MM.1S (cell line): ENCODE measurements at regions not wholly inside any gene's neighbourhood (a gene's known extent, or its start where the extent isn't known, plus 50 kb on each side); places are given as distances from the start of the nearest gene placed in this dataset.

ENCODE experiments used
- DNase-seq: peaks from one replicate; pipeline ENCODE4 v3.0.0-alpha.2; 2015
- H2AFZ ChIP-seq: fragments of 300-600 bp; sonication (generic); 2 replicates; pipeline ENCODE4 v1.6.0; 2016; ENCODE audit warnings: antibody characterized with exemption, low read length
- H3F3A ChIP-seq: fragments of 300-600 bp; sonication (generic); 2 replicates; pipeline ENCODE4 v1.6.1; 2016; ENCODE audit warnings: mild to moderate bottlenecking, antibody characterized with exemption, low read length, moderate library complexity, mixed read lengths; ENCODE audit not compliant: insufficient read depth
- H3K27ac ChIP-seq: fragments of 300-600 bp; sonication (generic); 2 replicates; pipeline ENCODE4 v1.5.1; 2016; ENCODE audit warnings: mild to moderate bottlenecking, low read length
- H3K27me3 ChIP-seq: fragments of 300-600 bp; sonication (generic); replicated peaks from 2 replicates; pipeline ENCODE4 v1.6.0; 2016; ENCODE audit warnings: low read length; ENCODE audit not compliant: insufficient read depth
- H3K36me3 ChIP-seq: fragments of 300-600 bp; sonication (generic); replicated peaks from 2 replicates; pipeline ENCODE4 v1.6.1; 2016; ENCODE audit warnings: mild to moderate bottlenecking, low read length, mixed read lengths; ENCODE audit not compliant: insufficient read depth
- H3K4me1 ChIP-seq: fragments of 300-600 bp; sonication (generic); 2 replicates; pipeline ENCODE4 v1.6.1; 2016; ENCODE audit warnings: low read length, mixed read lengths
- H3K4me2 ChIP-seq: fragments of 300-600 bp; sonication (generic); 2 replicates; pipeline ENCODE4 v1.6.0; 2016; ENCODE audit warnings: low read depth, low read length
- H3K4me3 ChIP-seq: fragments of 300-600 bp; sonication (generic); 2 replicates; pipeline ENCODE4 v1.5.1; 2016; ENCODE audit warnings: low read length, mixed read lengths
- H3K79me2 ChIP-seq: fragments of 300-600 bp; sonication (generic); 2 replicates; pipeline ENCODE4 v1.6.1; 2016; ENCODE audit warnings: mixed run types, low read length, mixed read lengths
- H3K9ac ChIP-seq: fragments of 300-600 bp; sonication (generic); 2 replicates; pipeline ENCODE4 v1.6.1; 2016; ENCODE audit warnings: low read length, mixed read lengths
- H3K9me2 ChIP-seq: fragments of 300-600 bp; sonication (generic); replicated peaks from 2 replicates; pipeline ENCODE4 v1.6.1; 2016; ENCODE audit warnings: mild to moderate bottlenecking, low read length, mixed read lengths; ENCODE audit not compliant: insufficient read depth
- H3K9me3 ChIP-seq: fragments of 300-600 bp; sonication (generic); replicated peaks from 2 replicates; pipeline ENCODE4 v1.6.1; 2016; ENCODE audit warnings: mild to moderate bottlenecking, low read length, mixed read lengths; ENCODE audit not compliant: insufficient read depth
- H4K20me1 ChIP-seq: fragments of 300-600 bp; sonication (generic); 2 replicates; pipeline ENCODE4 v1.6.1; 2016; ENCODE audit warnings: mild to moderate bottlenecking, low read length, moderate library complexity, mixed read lengths; ENCODE audit not compliant: insufficient read depth
- EZH2 ChIP-seq: fragments of 300-600 bp; sonication (generic); optimal IDR thresholded peaks from 2 replicates; pipeline ENCODE3; 2017; ENCODE audit warnings: low read depth, mild to moderate bottlenecking, antibody characterized with exemption, low read length, mixed read lengths
- EZH2phosphoT487 ChIP-seq: fragments of 300-600 bp; sonication (generic); IDR thresholded peaks from 2 replicates; pipeline ENCODE4 v1.6.1; 2018; ENCODE audit warnings: antibody characterized with exemption, low read length
- TF ChIP-seq, protein P1 (sequence below): fragments of 300-600 bp; sonication (generic); IDR thresholded peaks from 2 replicates; pipeline ENCODE4 v1.5.1; 2016; ENCODE audit warnings: antibody characterized with exemption, low read length, mixed read lengths

- Histone ChIP-seq H3K79me2 (no peaks in the 10 kb centered on the region), H3K4me2 (no peak overlapping the region), H3K4me3 (no peak overlapping the region), H3K27me3 (peaks cover 72% of the 10 kb centered on the region), H3K4me1 (no peaks in the 10 kb centered on the region), H3K36me3 (no peaks in the 10 kb centered on the region), H3K27ac (no peak overlapping the region), H3K9me2 (no peaks in the 10 kb centered on the region), H3K9me3 (no peaks in the 10 kb centered on the region), H4K20me1 (peaks cover 4% of the 10 kb centered on the region; the same call in 1 of the 2 replicates), H3F3A (no peaks in the 10 kb centered on the region), H2AFZ (no peak overlapping the region), H3K9ac (no peak overlapping the region)
- TF ChIP-seq EZH2: no peak
- TF ChIP-seq EZH2phosphoT487: no peak
- TF ChIP-seq, protein P1, sequence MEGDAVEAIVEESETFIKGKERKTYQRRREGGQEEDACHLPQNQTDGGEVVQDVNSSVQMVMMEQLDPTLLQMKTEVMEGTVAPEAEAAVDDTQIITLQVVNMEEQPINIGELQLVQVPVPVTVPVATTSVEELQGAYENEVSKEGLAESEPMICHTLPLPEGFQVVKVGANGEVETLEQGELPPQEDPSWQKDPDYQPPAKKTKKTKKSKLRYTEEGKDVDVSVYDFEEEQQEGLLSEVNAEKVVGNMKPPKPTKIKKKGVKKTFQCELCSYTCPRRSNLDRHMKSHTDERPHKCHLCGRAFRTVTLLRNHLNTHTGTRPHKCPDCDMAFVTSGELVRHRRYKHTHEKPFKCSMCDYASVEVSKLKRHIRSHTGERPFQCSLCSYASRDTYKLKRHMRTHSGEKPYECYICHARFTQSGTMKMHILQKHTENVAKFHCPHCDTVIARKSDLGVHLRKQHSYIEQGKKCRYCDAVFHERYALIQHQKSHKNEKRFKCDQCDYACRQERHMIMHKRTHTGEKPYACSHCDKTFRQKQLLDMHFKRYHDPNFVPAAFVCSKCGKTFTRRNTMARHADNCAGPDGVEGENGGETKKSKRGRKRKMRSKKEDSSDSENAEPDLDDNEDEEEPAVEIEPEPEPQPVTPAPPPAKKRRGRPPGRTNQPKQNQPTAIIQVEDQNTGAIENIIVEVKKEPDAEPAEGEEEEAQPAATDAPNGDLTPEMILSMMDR: no peak
- no peak for DNase-seq
Measured at GRCh38 chr1:4557949-4558348, 96.5 kb upstream of the AJAP1 start.

DNA sequence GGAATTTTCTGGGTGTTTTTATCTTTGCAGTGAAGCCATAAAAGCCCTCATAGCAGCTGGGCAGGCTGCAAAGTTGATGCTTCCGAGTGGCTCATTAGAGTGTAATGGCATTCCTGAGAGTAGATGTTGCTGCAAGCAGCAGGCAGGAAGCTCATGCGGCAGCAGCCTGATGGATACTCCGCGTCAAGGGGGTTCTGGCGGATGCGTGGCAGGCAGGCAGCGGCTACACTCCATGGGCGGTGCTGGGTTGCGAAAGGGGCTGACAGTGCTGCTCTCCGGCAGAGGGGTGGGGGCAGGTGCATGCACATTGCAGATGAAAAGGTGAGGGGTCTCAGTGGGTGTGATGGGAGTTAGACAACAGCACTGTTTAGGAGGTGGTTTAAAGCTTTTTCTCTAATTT lies 93.2 kb upstream of the AJAP1 start:
- TF ChIP-seq EZH2phosphoT487 (no peak), EZH2 (no peak)
- TF ChIP-seq, protein P1: no peak
- Histone ChIP-seq H4K20me1 (peaks cover 4% of the 10 kb centered on the region; the same call in 1 of the 2 replicates), H3K4me2 (no peak overlapping the region), H3K36me3 (no peaks in the 10 kb centered on the region), H3K79me2 (no peaks in the 10 kb centered on the region), H3K27me3 (peaks cover 77% of the 10 kb centered on the region), H3K4me1 (no peaks in the 10 kb centered on the region), H3F3A (no peaks in the 10 kb centered on the region), H3K27ac (no peak overlapping the region), H3K9me3 (no peaks in the 10 kb centered on the region), H2AFZ (no peak overlapping the region), H3K9me2 (no peaks in the 10 kb centered on the region), H3K9ac (no peak overlapping the region), H3K4me3 (no peak overlapping the region)
- DNase-seq: no peak

DNA sequence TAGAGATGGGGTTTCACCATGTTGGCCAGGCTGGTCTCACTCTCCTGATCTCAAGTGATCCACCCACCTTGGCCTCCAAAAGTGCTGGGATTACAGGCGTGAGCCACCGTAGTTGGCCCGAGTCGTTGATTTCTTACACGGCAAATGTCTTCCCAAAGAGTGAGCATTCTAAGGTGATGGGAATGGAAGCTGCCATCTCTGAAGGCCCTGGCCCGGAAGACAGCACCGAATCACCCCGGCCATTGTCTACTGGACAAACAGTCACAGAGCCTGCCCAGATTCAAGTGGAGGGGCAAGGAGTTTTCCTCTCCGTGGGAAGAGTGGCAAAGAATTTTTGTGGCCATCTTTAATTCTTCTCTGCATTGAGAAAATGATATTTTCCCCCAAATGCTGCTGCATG lies 92.1 kb upstream of the AJAP1 start:
- Histone ChIP-seq H3K4me3 (no peak overlapping the region), H3K4me1 (no peaks in the 10 kb centered on the region), H3K79me2 (no peaks in the 10 kb centered on the region), H3K9me2 (no peaks in the 10 kb centered on the region), H3K9ac (no peak overlapping the region), H4K20me1 (peaks cover 4% of the 10 kb centered on the region; the same call in 1 of the 2 replicates), H3K4me2 (no peak overlapping the region), H3K27ac (no peak overlapping the region), H2AFZ (no peak overlapping the region), H3F3A (no peaks in the 10 kb centered on the region), H3K9me3 (no peaks in the 10 kb centered on the region), H3K36me3 (no peaks in the 10 kb centered on the region), H3K27me3 (peaks cover 87% of the 10 kb centered on the region)
- no peak for DNase-seq
- TF ChIP-seq, protein P1: no peak
- TF ChIP-seq EZH2phosphoT487 (no peak), EZH2 (no peak)
